HUES64 (cell line): ENCODE measurements at regions not wholly inside any gene's neighbourhood (a gene's known extent, or its start where the extent isn't known, plus 50 kb on each side); places are given as distances from the start of the nearest gene placed in this dataset.

Source experiments
- H3K27ac ChIP-seq: 2 replicates; pipeline ENCODE4 v1.7.0; 2013; ENCODE audit warnings: low read depth, low read length, inconsistent platforms
- H3K27me3 ChIP-seq: 2 replicates; pipeline ENCODE4 v1.6.1; 2013; ENCODE audit warnings: mild to moderate bottlenecking, low read length; ENCODE audit not compliant: insufficient read depth
- H3K36me3 ChIP-seq: 2 replicates; pipeline ENCODE4 v1.6.1; 2013; ENCODE audit warnings: mild to moderate bottlenecking, low read length; ENCODE audit not compliant: insufficient read depth
- H3K4me1 ChIP-seq: 2 replicates; pipeline ENCODE4 v1.6.1; 2013; ENCODE audit warnings: mild to moderate bottlenecking, low read length, moderate library complexity; ENCODE audit not compliant: insufficient read depth
- H3K4me3 ChIP-seq: 2 replicates; pipeline ENCODE4 v1.5.1; 2013; ENCODE audit warnings: mild to moderate bottlenecking, low read length, moderate library complexity
- H3K9ac ChIP-seq: 2 replicates; pipeline ENCODE4 v1.6.1; 2013; ENCODE audit warnings: mild to moderate bottlenecking, low read depth, low read length
- H3K9me3 ChIP-seq: 2 replicates; pipeline ENCODE4 v1.6.1; 2013; ENCODE audit warnings: low read depth, low read length; ENCODE audit not compliant: insufficient read depth
- WGBS: fragments of 150-250, 120-280 bp; methylation state at CpG from one replicate; pipeline ENCODE4 v1.1.7; 2013; ENCODE audit warnings: missing lambda C conversion rate; 5-methylcytosine and 5-hydroxymethylcytosine counted together

DNA sequence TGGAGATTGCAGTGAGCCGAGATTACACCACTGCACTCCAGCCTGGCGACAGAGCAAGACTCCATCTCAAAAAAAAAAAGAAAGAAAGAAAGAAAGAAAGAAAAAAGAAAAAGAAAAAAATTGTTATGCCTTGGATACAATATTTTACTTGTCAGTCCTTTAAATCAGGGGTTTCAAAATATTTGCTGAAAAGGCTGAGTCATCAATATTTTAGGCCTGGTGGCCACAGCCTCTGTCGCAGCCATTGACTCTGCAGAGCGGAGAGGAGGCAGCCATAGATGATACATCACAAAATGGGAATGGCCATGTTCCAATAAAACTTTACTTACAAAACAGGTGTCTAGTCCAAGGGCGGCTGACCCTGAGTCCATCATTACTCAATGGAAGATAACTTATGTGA is 314.8 kb upstream of the SALL3 start:
- no peak overlapping the region for H3K9ac ChIP-seq

DNA sequence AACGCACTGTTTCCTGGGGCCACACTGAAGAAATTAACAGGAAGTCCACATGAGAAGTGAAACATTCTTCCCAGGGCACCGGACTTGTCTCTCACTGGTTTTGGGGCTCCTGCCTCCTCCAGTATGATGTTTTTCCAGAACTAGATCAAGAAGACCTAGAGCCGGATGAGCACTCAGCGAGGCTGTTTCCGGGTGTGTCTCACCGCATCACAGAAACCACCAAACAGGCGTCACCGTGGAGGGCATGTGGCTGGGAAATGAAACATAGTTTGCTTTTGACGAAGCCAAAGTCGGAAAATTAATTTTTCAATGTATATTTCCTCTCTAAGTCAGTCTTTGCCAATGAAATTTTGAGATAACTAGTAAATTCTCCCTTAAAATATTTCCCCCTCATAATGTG is 314.0 kb upstream of the SALL3 start:
- Histone ChIP-seq H3K9me3 (no peaks in the 10 kb centered on the region), H3K4me1 (peaks cover 8% of the 10 kb centered on the region), H3K4me3 (no peak overlapping the region), H3K27me3 (no peaks in the 10 kb centered on the region; the same call in 1 of the 2 replicates), H3K9ac (no peak overlapping the region), H3K27ac (no peak overlapping the region), H3K36me3 (no peaks in the 10 kb centered on the region)
- 96% methylated on average over 9 of the region's 10 CpGs for WGBS

More for the DNA sequence above, 314.8 kb upstream of the SALL3 start:
- no peaks in the 10 kb centered on the region for H3K36me3 ChIP-seq
- no peaks in the 10 kb centered on the region for H3K9me3 ChIP-seq
- no peaks in the 10 kb centered on the region; the same call in 1 of the 2 replicates for H3K27me3 ChIP-seq
- H3K4me1 ChIP-seq: peaks cover 2% of the 10 kb centered on the region; the same call in 1 of the 2 replicates
- H3K4me3 ChIP-seq: no peak overlapping the region
- H3K27ac ChIP-seq: no peak overlapping the region
- 98% methylated on average over 5 of the region's 5 CpGs for WGBS

DNA sequence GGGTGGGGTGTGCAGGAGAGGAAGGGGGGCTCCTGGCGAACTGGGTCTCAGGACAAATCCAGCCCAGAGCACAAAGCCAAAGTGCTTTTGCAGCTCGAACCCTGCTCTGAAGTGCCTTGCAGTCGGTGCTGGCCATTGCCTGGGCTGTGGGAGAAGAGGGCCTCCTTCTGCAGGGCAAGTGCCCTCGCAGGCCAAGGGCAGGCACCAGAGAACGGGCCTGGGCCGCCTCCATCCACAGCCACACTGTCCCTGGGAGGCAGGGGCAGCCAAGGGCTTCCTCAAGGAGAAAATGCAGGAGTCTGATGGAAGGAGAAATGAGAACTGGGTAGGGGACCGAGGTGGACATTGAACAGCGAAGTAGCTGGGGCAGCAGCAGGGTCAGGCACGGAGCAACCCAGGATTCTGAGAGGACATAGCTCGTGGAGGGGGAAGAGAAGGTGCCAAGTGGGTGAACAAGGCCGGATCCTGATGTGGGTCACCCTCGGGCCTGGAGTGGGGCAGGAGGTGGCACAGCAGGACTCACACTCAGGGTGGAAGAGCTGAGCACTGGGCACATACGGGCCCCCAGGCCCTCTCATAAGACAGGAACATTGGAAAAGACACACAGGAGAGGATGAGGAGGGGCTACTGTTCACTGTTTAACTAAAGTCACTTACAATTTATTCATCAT is 312.8 kb upstream of the SALL3 start:
- Histone ChIP-seq H3K27ac (no peak overlapping the region), H3K4me3 (no peak overlapping the region), H3K36me3 (no peaks in the 10 kb centered on the region), H3K9ac (no peak overlapping the region), H3K9me3 (no peaks in the 10 kb centered on the region), H3K27me3 (no peaks in the 10 kb centered on the region), H3K4me1 (peaks cover 15% of the 10 kb centered on the region)
- 92% methylated on average over 13 of the region's 13 CpGs for WGBS

DNA sequence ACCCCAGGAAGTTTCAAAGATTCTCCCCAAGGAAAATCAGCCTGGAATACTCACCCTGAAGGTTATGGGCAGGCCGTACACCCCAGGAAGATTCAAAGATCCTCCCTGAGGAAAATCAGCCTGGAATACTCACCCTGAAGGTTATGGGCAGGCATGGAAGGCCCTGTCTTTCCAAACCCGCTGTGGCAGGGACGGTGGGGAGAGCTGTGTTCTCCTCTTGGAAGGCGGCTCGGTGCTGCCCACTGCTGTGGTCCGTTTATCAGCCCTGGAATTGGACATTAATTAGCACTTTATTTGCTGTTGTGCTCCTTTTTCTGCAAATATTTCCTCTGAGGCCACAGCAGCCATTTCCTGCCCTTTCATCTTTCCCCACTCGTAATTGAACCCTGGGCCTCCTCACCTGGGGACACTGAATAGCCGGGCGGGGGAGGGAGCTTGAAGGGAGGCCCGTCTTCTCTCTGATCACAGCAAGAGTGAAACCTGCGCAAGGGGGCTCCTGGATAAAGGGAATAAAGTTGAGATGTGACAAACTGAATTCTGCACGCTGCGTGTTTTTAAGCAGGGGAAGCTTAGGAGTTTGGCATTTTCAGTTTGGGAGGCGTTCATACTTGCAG is 308.7 kb upstream of the SALL3 start:
- no peak overlapping the region for H3K4me3 ChIP-seq
- H3K27ac ChIP-seq: no peak overlapping the region; the same call in 1 of the 2 replicates
- H3K9me3 ChIP-seq: no peaks in the 10 kb centered on the region
- H3K9ac ChIP-seq: peak overlapping the region; percentile 60
- no peaks in the 10 kb centered on the region for H3K27me3 ChIP-seq
- WGBS: 66% methylated on average over 14 of the region's 14 CpGs
- H3K4me1 ChIP-seq: peaks cover 15% of the 10 kb centered on the region
- no peaks in the 10 kb centered on the region for H3K36me3 ChIP-seq

DNA sequence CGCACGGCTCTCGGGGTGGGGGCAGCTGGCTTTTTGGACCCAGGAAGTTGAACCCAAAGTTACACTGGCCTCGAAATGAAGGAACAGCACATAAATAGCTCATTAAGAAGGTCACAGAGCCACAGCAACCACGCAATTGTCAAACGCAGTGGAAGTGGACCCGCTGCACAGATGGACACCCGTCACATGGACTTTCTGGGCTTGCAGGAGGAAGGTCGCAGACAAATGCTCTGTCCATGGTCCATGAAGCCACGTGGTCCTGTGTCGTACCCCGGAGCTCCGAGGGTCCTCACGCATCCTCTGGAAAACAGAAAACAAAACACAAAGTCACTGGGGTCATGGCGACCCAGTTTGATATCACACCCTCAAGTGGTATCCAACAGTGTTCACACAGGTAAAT is 308.1 kb upstream of the SALL3 start:
- no peak overlapping the region for H3K4me3 ChIP-seq
- WGBS: 95% methylated on average over 15 of the region's 15 CpGs
- H3K4me1 ChIP-seq: peaks cover 15% of the 10 kb centered on the region
- no peak overlapping the region for H3K9ac ChIP-seq
- no peaks in the 10 kb centered on the region for H3K27me3 ChIP-seq
- no peaks in the 10 kb centered on the region for H3K9me3 ChIP-seq
- H3K36me3 ChIP-seq: no peaks in the 10 kb centered on the region
- H3K27ac ChIP-seq: no peak overlapping the region

DNA sequence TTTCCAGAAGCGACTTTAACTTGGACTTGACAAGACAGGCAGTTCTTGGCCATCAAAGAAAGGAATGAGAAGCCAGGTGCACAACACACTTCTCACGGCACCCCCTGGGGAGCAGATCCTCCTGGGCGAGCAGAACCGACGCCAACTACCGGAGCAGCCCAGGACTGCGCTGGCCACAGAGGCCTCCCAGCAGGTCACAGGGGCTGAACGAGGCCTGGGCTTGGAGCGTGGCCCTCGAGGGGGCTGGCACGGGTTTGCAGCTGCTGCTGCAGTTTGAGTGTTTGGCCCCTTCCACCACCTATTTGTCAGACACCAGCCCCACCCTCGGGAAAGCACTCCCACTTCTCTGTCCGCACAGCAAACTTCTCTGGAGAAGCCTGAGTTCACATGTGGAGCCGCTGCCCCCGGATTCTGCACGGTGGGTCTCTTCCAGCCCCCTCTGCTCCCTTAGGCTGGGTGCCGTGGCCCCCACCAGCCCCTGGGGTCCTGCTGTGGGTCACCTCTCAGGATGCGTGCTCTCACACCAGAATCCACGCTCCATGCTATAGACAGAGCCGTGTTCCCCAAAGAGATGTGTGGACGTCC is 306.7 kb upstream of the SALL3 start:
- Histone ChIP-seq H3K9me3 (no peaks in the 10 kb centered on the region), H3K36me3 (no peaks in the 10 kb centered on the region), H3K27ac (no peak overlapping the region), H3K4me1 (peaks cover 15% of the 10 kb centered on the region), H3K4me3 (no peak overlapping the region), H3K27me3 (no peaks in the 10 kb centered on the region), H3K9ac (no peak overlapping the region)
- WGBS: 94% methylated on average over 21 of the region's 21 CpGs

DNA sequence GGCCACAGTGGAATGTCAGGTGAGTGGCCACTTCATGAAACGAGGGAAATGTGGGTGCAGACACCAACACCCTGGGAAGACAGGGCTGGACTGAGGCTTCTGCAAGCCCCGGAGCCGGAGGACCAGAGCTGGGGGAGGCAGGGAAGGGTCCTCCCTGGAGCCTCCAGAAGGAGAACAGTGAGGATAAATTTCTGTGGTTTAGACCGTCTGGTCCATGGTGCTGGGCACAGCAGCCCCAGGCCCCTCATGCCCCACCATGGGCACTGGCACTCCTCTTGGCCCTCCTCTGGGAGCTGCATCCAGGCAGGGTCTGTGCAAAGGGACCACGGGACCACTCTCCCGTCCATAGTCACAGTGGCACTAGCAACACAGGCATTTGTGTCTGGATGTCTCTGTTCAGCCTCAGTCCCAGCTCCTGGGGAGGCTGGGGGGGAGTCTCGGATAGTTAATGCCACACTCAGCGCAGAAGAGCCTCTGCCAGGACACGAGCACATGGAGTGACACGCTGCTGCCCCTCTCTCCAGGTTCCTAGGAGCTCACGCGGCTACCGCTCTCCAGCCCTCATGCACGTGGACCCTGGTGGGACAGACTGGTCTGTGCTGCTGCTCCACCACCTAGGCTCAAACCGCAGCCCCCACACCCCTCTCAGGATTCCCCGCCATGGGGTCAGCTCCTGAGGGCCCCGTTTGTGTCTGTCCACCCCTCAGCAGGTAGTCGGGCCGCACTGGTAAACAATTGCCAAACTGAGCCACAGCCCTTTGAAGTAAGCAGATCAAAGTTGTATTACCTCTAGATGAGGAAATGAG is 305.9 kb upstream of the SALL3 start:
- Histone ChIP-seq H3K27me3 (no peaks in the 10 kb centered on the region), H3K36me3 (no peaks in the 10 kb centered on the region), H3K4me1 (peaks cover 15% of the 10 kb centered on the region), H3K9ac (no peak overlapping the region), H3K9me3 (no peaks in the 10 kb centered on the region), H3K4me3 (no peak overlapping the region), H3K27ac (no peak overlapping the region)
- 96% methylated on average over 19 of the region's 19 CpGs for WGBS

DNA sequence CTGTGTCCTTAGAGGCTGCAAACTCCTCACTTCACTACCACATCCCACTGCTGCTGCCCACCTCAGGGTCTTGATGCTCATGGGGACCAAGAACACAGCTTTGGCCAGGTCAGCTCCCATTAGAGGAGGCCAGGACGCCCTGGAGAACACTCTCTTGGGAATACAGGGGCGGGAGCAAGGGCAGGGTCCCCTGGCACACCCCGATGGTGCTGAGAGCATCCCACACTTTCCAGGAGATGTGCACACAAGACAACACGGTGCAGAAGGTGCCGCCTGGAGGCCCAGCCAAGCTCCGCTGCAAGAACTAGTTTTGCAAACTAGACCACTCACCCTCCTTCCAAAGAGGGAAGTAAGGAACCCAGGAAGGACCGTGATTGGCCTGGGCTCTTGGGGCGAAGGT is 304.4 kb upstream of the SALL3 start:
- Histone ChIP-seq H3K4me1 (peaks cover 9% of the 10 kb centered on the region), H3K27me3 (no peaks in the 10 kb centered on the region), H3K27ac (no peak overlapping the region), H3K36me3 (no peaks in the 10 kb centered on the region), H3K9ac (no peak overlapping the region), H3K9me3 (no peaks in the 10 kb centered on the region), H3K4me3 (no peak overlapping the region)
- WGBS: 96% methylated on average over 8 of the region's 8 CpGs

DNA sequence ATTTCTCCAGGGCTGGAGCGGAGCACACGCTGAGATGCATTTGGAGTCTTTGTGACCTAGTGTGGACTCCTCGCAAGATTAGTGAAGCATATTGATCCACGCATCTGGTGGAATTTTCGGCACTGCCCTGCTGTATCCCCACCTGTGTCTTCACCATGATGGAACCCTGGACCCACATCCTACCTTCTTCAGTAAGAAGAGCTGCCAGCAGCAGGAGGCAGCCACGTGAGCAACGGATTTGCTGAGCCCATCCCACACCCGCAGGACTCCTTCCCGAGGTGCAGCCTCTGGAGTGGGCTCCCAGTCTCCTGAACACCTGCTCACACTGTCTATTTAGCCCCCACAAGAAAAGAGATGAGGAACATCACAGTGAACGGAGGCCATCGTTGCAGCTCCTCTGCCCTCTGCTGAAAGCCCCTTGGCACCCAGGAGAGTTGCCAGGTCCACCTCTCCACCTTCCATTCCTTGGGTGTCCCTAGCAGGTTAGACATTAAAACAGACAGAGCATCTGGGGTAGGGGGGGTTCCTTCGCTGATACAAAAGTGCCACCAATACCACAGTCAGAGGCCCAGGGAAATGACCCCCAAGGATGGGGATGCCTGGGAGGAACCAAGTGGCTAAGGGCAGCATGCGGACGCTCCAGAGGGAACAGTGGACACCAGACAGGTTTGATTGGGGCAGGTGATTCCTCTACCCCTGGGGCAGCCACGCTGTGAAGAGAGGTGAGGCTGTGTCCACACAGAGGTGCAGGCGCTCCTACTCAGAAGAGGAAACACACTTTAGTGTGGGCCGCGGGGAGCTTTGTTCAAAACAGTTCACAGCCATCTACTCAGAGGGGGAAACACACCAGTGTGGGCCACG is 302.8 kb upstream of the SALL3 start:
- Histone ChIP-seq H3K9me3 (no peaks in the 10 kb centered on the region), H3K9ac (no peak overlapping the region), H3K27me3 (no peaks in the 10 kb centered on the region), H3K4me1 (no peaks in the 10 kb centered on the region), H3K4me3 (no peak overlapping the region), H3K27ac (no peak overlapping the region), H3K36me3 (no peaks in the 10 kb centered on the region)
- 97% methylated on average over 19 of the region's 19 CpGs for WGBS

DNA sequence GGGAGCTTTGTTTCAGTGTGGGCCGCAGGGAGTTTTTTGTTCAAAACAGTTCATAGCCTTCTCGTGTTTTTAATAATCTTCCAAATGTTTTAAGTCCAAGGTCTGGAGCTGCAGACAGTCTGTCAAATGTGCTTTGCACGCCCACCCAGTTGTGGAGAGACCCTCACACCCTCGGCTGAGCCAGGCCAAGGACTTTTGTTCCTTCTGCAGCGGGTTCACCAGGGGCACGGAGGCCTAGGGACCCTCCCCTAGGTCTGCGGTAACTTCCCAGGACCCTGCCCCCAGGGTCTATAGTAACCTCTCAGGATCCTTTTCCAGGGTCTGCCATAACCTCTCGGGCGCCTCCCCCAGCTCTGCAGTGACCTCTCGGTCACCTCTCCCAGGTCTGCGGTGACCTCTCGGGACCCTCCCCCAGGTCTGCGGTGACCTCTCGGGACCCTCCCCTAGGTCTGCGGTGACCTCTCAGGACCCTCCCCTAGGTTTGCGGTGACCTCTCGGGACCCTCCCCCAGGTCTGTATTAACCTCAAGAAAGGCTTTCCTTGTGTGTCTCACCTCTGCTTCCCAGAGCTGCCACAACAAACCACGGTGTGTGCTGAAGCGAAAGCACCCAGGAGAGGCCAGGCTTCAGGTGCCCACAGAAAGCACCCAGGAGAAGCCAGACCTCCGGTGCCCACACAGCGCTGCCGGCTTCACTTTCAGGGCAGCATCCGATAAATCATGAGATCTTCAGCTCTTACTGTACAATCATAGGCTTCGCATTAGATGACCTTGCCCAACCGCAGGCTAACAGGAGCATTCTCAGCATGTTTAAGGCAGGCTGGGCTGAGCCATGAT is 301.9 kb upstream of the SALL3 start:
- H3K9me3 ChIP-seq: no peaks in the 10 kb centered on the region
- 93% methylated on average over 25 of the region's 25 CpGs for WGBS
- no peaks in the 10 kb centered on the region for H3K27me3 ChIP-seq
- no peak overlapping the region for H3K27ac ChIP-seq
- H3K4me3 ChIP-seq: no peak overlapping the region
- H3K36me3 ChIP-seq: no peaks in the 10 kb centered on the region
- no peak overlapping the region for H3K9ac ChIP-seq
- no peaks in the 10 kb centered on the region for H3K4me1 ChIP-seq
